NCI-H82 treated with DMSO at 0.1 percent for 48 hours (cell line): ENCODE measurements at regions not wholly inside any gene's neighbourhood (a gene's known extent, or its start where the extent isn't known, plus 50 kb on each side); places are given as distances from the start of the nearest gene placed in this dataset.

Experiments
- DNase-seq: peaks from one replicate; lab custom pipeline; 2025; ENCODE audit not compliant: unreplicated experiment; lab: John Stamatoyannopoulos, UW

DNA sequence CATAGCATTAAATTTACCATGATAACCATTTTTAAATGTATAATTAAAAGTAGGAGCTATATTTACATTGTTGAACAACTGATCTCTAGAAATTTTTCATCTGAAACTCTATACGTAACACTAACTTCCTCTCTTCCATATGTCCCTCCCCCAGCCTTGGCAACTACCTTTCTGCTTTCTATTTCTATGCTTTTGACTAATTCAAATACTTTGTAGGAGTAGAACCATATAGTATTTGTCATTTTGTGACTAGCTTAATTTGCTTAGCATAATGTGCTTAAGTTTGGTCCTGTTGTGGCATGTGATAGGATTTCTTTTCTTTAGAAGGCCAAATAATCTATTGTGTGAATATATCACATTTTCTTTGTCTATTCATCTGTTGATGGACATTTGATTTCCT lies 225.3 kb upstream of the POT1 start:
- no peak for DNase-seq

DNA sequence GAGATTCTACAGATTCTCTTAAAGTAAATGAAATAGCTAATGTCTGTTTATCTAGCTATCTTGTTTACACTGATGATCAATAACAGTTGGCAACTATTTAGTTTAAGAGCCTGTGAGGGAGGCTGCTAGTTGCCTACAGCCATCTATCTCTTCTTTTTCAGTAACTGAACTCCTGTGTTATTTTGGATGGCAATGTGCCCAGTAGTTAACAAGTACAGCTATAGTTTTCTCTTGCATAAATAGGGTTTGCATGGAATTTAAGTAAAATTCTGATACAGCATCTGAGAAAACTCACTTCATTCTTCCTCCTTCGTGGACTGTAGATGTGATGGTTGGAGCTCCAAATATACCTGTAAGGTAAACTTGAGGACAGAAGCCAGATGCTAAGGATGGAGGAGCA lies 219.5 kb upstream of the POT1 start:
- no peak for DNase-seq

DNA sequence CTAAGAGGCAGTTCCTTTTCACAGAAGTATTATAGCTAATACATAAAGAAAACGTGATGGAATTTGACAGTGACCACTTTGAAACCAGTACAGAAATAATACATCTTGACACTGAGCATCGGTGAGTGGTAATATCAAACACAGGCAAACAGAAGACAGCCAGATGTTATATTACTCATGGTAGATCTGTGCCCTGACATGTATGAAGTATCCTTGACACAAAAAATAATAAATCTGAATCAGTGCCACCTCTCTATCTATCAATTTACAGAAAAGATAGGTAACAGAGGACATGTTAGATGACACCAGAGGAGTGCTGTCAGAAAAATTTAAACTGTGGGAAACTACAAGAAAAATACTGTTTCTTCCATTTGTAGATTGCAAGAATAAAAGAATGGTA lies 217.4 kb upstream of the POT1 start:
- no peak for DNase-seq

DNA sequence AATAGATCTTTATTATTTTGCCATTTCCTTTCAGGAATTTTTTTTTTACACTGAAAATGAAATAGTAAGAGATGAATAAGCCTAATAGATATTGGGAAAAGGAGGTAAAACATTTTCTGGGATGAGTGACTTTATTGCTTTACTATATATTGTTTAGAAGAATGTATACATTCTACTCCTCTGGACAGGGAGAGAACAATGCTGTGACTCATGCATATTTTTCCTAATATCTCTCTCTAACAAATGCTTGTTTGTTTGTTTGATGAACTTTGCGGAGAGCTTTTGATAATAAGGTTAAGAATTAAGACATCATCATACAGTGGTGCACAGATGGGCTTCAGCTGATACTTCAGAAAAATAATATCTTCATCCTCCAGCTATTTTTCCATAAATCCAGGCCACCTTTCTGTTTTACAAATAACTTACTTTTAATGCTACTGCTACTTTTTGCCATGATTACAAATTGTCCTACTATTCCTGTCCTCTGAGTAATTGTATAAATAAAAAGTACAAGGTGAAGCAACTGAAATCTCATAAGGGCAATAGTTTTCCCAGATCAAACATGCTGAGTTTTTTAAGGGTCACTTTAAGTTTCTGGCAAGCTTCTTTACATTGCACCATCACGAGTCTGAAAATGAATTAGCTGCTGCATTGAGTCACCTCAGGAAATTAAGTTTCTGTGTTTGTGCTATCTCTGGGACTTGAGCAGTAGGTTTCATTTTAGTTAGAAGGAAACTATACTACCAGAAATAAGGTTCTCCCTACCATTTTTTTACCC lies 207.3 kb upstream of the POT1 start:
- no peak for DNase-seq

DNA sequence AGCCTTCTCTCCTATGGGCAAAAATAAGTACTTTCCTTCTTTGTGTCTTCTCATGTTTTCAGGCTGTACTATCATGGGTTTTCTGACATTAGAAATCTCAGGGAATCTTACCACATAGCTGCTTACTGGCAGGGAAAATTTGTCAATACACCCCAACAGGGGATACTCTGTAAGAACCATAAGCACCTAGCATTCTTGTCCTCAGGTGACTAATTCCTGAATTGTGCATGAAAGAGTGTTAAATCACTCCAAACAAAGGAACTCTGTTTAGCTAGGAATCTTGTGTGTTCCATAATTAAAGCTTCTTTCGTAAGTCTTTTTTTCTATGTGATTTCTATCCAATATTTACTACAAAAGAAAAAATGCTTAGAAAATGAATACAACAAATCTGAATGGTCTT lies 206.7 kb upstream of the POT1 start:
- no peak for DNase-seq

DNA sequence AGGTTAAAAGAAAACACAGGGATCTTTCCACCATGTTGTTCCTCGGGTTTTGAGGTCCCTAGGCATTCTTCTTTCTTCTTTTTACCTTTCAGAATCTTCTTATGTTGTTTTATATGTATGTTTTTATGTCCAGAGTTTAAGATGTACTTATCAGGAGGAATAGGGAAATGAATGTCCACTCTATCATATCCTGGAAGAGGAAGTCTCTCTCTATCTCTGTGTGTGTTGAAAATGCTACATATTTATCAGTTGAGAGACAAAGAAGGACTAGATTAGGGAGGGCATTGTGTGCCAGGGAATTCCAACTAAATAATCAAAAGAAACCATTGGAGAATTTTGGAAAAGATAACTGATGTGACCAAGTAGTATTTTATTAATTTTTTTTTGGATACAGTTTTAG lies 200.5 kb upstream of the POT1 start:
- no peak for DNase-seq

DNA sequence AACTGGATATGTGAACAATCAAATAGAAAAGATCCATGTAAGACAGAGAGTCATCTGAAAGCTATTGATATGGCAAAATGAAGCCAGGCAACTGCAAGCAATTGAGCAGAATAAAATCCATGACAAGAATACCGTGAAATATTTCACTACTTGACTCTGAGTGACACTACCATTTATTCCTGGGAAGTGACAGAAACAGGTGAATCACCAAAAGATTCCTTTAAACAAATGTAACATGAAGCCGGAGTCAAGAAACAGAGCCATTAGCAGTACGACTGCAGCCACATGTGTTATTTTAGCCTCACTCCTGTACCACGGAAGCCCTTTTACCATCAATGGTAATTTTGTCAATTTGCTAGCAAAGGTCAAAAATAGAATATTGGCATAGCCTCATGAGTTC lies 197.7 kb upstream of the POT1 start:
- no peak for DNase-seq

DNA sequence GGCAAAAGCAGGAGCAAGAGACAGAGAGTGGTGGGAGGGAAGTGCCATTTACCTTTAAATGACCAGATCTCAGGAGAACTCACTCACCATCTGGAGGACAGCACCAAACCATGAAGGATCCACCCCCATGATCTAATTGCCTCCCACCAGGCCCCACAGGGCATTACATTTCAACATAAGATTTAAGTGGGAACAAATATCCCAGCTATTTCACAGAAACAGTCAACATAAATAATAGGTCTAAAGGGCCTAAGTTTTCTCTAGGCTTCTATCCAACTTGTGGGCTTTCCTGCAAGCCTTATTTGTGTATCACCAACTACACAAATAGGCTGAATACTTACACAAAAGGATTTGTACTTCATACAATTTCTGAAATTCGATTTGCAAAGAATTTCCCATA lies 196.8 kb upstream of the POT1 start:
- DNase-seq = no peak

DNA sequence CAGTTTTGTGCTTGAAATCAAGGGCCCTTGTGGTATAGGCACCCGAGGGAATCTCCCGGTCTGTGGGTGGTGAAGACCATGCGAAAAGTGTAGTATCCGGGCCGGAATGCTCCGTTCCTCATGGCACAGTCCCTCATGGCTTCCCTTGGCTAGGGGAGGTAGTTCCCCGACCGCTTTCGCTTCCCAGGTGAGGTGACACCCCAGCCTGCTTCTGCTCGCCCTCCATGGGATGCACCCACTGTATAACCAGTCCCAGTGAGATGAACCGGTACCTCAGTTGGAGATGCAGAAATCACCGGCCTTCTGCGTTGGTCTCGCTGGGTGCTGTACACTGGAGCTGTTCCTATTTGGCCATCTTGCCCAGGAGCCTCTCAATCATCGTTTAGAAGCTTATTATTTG lies 195.7 kb upstream of the POT1 start:
- DNase-seq = no peak

DNA sequence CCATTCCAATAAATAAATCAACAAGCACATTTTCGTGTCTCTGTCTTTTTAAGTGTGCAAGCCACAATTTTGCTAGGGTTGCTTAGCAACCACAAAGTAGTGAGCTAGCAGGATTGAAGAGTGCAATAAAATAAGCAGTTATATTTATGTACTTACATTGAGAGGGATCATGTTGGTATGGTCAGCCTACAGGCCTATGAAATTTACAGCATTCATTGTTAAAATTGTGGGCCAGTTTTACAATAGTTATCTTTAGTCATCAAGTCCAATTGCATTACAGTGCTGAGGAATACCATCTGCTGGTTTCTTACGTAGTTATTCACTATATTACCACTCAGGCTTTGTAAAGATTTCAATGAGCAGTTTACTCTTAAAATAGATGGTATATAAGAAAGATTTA lies 192.5 kb upstream of the POT1 start:
- DNase-seq = no peak

DNA sequence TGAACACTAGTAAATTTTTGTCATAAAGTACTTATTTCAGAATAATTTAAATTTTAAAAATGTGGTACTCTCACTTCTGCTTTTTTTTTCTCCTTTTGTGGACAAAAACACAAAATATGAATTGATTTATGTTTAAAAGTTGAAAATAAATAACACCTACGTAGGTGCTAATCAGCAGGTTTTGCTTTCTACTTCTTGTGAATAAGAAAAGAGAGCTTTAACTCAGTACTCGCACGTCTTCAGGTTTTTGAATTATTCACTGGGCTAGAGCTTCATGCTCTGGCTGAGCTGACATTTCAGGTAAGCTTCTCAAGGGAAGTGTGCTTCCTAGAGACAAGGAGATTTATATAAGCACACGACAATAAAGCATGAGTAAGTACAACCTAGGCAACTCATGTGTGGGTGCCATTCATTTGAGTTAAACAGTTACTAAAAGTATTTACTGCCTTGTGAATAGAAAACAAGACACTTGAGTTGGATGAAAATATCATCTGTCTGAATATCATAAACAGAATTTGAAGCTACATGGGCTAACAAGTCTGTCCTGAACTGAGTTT lies 190.0 kb upstream of the POT1 start:
- DNase-seq = no peak

DNA sequence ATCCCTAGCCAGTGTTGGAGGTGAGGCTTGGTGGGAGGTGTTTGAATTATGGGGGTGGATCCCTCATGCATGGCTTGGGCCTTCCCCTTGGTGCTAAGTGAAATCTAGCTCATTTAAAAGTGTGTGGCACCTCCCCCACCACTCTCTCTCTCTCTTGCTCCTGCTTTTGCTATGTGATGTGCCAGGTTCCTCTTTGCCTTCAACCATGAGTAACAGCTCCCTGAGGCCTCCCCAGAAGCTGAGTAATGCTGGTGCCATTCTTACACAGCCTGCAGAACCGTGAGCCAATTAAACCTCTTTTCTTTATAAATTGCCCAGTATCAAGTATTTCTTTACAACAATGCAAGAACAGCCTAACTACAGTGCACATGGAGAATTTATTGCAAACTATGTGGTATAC lies 188.8 kb upstream of the POT1 start:
- no peak for DNase-seq

DNA sequence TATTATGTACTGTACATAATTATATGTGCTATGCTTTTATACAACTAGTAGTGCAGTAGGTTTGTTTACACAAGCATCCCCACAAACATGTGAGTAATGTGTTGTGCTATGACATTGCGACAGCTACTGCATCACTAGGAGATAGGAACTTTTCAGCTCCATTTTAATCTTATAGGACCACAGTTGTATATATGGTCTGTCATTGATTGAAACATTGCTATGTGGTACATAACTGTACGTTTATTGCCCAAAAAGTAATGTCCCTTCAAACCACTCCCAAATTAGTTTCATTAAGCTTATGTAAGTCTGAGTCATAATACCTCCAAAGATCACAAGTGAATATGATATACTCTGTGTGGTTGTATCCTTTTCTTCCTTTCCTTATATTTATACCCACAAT lies 183.2 kb upstream of the POT1 start:
- DNase-seq = no peak

DNA sequence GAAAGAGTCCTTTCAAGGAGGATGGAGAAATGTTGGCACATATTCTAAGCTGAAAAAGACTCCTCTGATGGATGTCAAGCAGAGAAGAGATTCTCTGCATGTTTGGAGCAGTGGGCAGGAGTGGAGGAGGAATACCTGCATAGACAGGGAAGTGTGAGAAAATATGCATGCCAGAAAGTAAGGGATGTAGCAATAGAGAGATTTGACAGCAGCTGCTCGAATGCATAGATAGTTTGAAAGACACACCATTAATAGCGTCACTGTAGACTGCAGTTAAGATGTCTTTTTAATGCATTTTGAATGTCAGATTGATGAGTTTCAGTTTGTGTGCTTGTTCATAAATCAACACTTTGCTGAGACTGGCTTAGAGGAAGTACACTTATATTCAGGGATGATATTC lies 169.9 kb upstream of the POT1 start:
- DNase-seq = no peak

DNA sequence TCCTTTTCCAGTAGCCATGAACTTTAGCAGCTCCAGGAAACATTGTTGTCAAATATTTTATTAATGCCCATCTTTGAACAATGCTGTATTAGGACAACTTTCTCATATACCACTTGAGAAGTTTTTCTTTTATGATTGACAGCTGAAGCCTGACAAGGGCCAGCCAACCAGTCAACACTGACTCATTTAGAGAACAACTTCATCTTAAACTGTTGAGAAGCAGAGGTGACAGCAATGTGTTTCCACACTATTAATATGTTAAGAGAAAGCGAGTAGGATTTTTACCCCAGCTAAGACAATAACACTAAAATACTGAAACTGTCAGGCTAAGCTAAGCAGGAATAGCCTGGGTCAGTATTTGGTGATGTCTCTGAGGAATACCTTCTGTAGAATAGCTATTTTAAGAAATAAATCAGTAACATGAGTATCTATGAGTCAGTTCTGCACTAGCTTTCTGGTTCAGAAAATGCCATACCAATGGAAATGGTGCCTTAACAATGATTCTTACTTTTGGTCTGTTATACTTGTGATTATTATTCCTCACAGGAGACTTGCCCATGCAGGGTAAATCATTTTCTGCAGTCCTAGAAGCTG lies 168.8 kb upstream of the POT1 start:
- DNase-seq = no peak

DNA sequence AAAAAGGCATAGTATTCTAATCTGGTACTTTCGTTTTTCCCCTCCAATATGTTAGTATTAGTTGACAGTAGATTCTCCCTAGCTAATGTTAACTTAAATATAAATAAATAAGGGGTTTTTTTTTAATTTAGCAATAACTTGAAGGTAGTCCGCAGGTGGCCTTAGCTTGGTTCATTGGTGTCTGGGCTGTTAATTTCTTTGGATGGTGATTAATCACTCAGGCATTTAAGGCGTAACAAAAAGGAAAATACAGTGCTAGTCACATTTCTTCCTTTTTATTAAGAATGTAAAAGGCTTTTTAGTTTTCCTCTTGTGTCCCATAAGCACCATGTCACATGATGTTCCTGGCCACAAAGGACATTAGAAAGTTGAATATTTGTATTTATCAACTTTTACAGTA lies 161.0 kb upstream of the POT1 start:
- DNase-seq = no peak

DNA sequence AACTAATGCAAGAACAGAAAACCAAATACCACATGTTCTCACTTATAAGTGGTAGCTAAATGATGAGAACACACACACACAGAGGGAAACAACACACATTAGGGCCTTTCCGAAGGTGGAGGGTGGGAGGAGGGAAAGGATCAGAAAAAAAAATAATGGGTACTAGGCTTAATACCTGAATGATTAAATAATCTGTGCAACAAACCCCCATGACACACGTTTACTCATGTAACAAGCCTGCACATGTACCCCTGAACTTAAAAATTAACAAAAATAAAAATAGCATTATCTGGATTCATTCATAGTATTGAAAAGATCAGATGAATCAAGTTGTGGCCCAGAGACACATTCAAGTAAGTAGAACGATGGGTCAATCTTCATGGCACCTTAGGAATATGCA lies 159.5 kb upstream of the POT1 start:
- DNase-seq = no peak

DNA sequence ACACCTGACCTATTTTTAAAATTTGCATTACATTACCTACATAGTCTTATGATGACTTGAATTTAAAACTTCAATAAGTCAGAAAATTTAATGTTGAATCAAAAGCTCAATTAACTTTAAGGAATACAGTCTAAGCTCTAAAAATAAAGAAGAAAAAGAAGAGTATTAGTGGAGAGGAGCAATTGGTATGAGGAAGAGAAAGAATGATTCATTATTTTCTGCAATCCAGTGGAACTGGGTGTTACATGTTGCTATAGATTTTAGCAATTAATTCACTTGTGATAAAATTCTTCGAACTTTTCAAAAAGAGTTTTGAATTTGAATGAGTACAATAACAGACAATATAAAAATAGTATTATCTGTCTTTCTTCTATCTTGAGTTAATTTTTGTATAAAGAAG lies 158.9 kb upstream of the POT1 start:
- DNase-seq = no peak

DNA sequence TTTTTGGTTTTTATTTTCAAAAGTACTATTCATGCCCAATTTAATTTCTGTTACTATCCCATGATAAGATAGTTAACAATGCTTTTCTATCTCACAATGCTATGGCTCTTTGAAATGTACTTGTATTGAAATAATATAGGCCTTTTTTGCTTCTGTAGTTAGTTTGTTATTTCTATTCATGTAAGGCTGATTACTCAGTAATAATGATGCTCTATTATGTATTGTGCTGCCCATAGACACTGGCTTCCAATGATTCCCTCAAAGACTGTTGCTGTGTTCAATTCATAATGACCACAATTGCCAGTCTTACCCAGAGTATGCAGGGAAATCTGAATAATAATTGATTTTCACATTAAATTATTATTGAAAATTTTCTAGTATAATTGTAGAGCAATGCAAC lies 155.5 kb upstream of the POT1 start:
- no peak for DNase-seq

DNA sequence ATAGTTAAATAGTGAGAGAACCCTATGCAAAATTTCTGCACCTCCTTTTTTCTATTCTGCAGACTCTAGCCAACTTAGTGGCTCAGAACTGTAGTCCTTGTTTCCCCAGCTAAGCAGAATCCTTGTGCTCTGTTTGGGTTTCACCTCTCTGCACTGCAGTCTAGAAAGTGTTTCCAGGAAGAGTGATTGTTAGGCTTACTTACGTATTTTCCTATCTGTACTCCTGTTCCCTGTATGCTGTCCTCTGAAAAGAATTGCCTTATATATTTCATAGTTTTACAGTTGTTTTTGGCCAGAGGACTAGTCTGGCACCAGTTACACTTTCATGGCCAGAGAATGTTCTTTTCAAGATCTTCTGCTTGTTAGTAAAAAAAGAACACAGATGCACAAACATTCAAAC lies 154.6 kb upstream of the POT1 start:
- no peak for DNase-seq

DNA sequence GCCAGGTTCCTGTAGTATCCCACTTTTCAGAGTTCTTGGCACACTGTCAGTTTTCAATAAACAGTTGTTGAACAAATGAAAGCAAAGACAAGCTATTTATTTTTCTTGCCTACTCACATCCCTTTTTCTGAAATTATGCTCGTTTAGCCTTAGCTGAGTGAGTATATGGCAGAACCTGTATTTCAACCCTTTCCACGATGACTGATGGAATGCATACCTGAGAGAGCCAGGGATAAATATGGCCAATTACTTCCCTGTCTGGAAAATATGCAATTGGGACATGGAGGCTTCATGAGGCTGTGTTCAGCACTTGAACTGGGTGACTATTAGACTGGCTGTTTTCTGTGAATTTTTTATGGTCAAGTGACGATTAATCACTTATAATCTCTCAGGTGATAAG lies 144.5 kb upstream of the POT1 start:
- DNase-seq = no peak

DNA sequence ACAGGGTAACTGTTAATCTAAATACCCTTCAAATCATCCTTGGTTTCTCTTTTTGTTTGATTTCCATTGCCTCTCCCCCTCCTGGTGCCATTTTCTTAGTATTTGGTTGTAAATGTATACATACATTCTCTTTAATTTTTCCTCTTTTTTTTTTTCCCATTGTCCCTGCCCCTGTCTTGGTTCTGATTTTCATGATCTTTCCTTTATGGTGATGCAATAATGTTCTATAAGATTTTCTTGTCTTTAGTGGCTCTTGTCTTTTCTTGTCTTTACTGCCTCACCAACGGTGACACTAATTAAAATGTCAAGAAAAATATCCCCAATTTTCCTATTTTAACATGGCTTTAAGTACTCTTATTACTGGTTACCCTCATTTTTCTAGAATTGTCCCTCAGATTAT lies 135.9 kb upstream of the POT1 start:
- DNase-seq = no peak

DNA sequence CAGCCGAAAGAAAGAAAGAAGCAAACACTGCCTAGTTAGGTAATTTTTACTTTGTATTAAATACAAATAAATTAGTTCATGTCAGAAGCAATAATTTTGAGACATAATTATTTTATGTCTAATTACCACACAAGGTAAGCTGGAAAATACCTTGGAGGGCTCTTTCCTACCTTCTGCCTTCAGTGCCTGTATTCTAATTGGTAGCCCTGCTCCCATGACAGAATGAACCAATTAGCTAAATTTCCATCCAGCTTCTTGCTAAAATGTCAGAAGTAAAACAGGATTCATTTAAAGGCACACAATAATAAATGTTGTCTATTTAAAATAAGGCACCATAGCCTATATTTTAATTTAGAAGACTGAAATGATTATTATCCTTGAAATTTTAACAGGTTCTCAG lies 135.4 kb upstream of the POT1 start:
- DNase-seq = no peak
